SK-N-SH (cell line): ENCODE measurements at regions not wholly inside any gene's neighbourhood (a gene's known extent, or its start where the extent isn't known, plus 50 kb on each side); places are given as distances from the start of the nearest gene placed in this dataset.

Source experiments
- CTCF ChIA-PET: fragments of 300-600, 350-600 bp; formaldehyde crosslinking; extraction: SDS; loops from one replicate; lab custom pipeline; 2021; lab: Yijun Ruan, JAX
- POLR2A ChIA-PET: fragments of 350-600 bp; sonication (Branson Sonifier 250); formaldehyde crosslinking; extraction: SDS; loops from one replicate; lab custom pipeline; 2020; ENCODE audit warnings: antibody characterized with exemption, inconsistent platforms; lab: Yijun Ruan, JAX
- DNase-seq: peaks from one replicate; pipeline ENCODE4 v3.0.0; 2012
- H2AFZ ChIP-seq: fragments of 200-600 bp; sonication (generic); 2 replicates; pipeline ENCODE4 v1.8.1; 2016; ENCODE audit warnings: antibody characterized with exemption, mild to moderate bottlenecking, low read depth
- H3F3A ChIP-seq: fragments of 200-600 bp; sonication (generic); replicated peaks from 2 replicates; pipeline ENCODE3; 2016; ENCODE audit warnings: antibody characterized with exemption, mild to moderate bottlenecking; ENCODE audit not compliant: insufficient read depth
- H3K27ac ChIP-seq, 2 experiments: fragments of 200-500 bp in 1 of 2; fragments of 200-600 bp in 1 of 2; sonication (Bioruptor generic) in 1 of 2; sonication (generic), shearing (Covaris generic) in 1 of 2; 2 replicates each; pipeline versions ENCODE4 v1.5.1 to v1.6.1; 2014 to 2016; ENCODE audit warnings: low read depth in 2 of 2, inconsistent platforms in 1 of 2, low read length in 1 of 2, mild to moderate bottlenecking in 1 of 2, mixed read lengths in 1 of 2
- H3K27me3 ChIP-seq: fragments of 200-600 bp; sonication (generic), shearing (Covaris generic); 2 replicates; pipeline ENCODE4 v1.6.1; 2016; ENCODE audit warnings: mixed run types; ENCODE audit not compliant: insufficient read depth
- H3K36me3 ChIP-seq, 2 experiments: fragments of 200-500 bp in 1 of 2; fragments of 200-600 bp in 1 of 2; sonication (Bioruptor generic) in 1 of 2; sonication (generic) in 1 of 2; replicated peaks in 1 of 2; 2 replicates each; pipeline versions ENCODE3 to v1.5.1; 2014 to 2016; ENCODE audit warnings: low read length in 1 of 2, mild to moderate bottlenecking in 1 of 2; ENCODE audit not compliant: insufficient read depth in 2 of 2, control insufficient read depth in 1 of 2
- H3K4me1 ChIP-seq, 2 experiments: fragments of 200-500 bp in 1 of 2; fragments of 200-600 bp in 1 of 2; sonication (Bioruptor generic) in 1 of 2; sonication (generic), shearing (Covaris generic) in 1 of 2; 2 replicates each; pipeline versions ENCODE4 v1.5.1 to v1.6.1; 2014 to 2016; ENCODE audit warnings: low read depth in 1 of 2, low read length in 1 of 2, mixed run types in 1 of 2; ENCODE audit not compliant: insufficient read depth in 2 of 2, control insufficient read depth in 1 of 2
- H3K4me2 ChIP-seq: fragments of 200-600 bp; sonication (generic), shearing (Covaris generic); 2 replicates; pipeline ENCODE4 v1.6.1; 2017; ENCODE audit warnings: mixed run types
- H3K4me3 ChIP-seq, 2 experiments: fragments of 200-500 bp in 1 of 2; fragments of 200-600 bp in 1 of 2; sonication (Bioruptor generic) in 1 of 2; sonication (generic), shearing (Covaris generic) in 1 of 2; 2 replicates each; pipeline versions ENCODE4 v1.5.1 to v1.8.1; 2014 to 2016; ENCODE audit warnings: low read depth in 2 of 2, inconsistent platforms in 1 of 2, low read length in 1 of 2, mild to moderate bottlenecking in 1 of 2, mixed read lengths in 1 of 2, moderate library complexity in 1 of 2
- H3K79me2 ChIP-seq: fragments of 200-600 bp; sonication (generic); 2 replicates; pipeline ENCODE4 v1.8.1; 2017; ENCODE audit warnings: mild to moderate bottlenecking; ENCODE audit not compliant: insufficient read depth
- H3K9ac ChIP-seq: fragments of 200-600 bp; sonication (generic); 2 replicates; pipeline ENCODE4 v1.6.1; 2017; ENCODE audit warnings: mixed run types
- H3K9me2 ChIP-seq: fragments of 200-600 bp; sonication (generic); 2 replicates; pipeline ENCODE4 v1.6.1; 2017; ENCODE audit warnings: mixed run types
- H3K9me3 ChIP-seq: fragments of 200-600 bp; sonication (generic); 2 replicates; pipeline ENCODE4 v1.6.1; 2017; ENCODE audit warnings: mixed run types, mild to moderate bottlenecking, moderate library complexity
- H4K20me1 ChIP-seq: fragments of 200-600 bp; sonication (generic); 2 replicates; pipeline ENCODE4 v1.6.1; 2017; ENCODE audit warnings: mild to moderate bottlenecking, mixed run types; ENCODE audit not compliant: insufficient read depth
- CHD2 ChIP-seq: fragments of 150-350 bp; IDR thresholded peaks from 2 replicates; pipeline ENCODE4 v1.6.1; 2018; ENCODE audit warnings: low read length; ENCODE audit not compliant: partially characterized antibody
- EP300 ChIP-seq, 2 experiments: IDR thresholded peaks; 2 replicates each; pipeline versions ENCODE4 v1.4.0 to v1.6.1; 2012; ENCODE audit warnings: borderline replicate concordance in 1 of 2, low read depth in 1 of 2, low read length in 1 of 2
- EZH2phosphoT487 ChIP-seq: fragments of 200-600 bp; sonication (generic); IDR thresholded peaks from 2 replicates; pipeline ENCODE4 v1.6.1; 2017; ENCODE audit warnings: low read depth, mixed run types, mild to moderate bottlenecking, antibody characterized with exemption, moderate library complexity, borderline replicate concordance
- FOXJ3 ChIP-seq: sonication (generic); formaldehyde crosslinking; IDR thresholded peaks from 2 replicates; pipeline ENCODE4 v1.5.1; 2020; ENCODE audit warnings: mild to moderate bottlenecking, missing genetic modification reagents
- FOXM1 ChIP-seq: IDR thresholded peaks from 2 replicates; pipeline ENCODE4 v1.4.0; 2012; ENCODE audit warnings: low read depth, mild to moderate bottlenecking
- NRF1 ChIP-seq: IDR thresholded peaks from 2 replicates; pipeline ENCODE4 v1.6.1; 2012; ENCODE audit warnings: low read depth, mild to moderate bottlenecking, low read length
- SIN3A ChIP-seq: IDR thresholded peaks from 2 replicates; pipeline ENCODE4 v1.6.1; 2012; ENCODE audit warnings: low read depth, mild to moderate bottlenecking, low read length, moderate library complexity, borderline replicate concordance
- WGBS: methylation state at CpG from one replicate; pipeline ENCODE4 v1.1.6; 2017; ENCODE audit warnings: low lambda C conversion rate; 5-methylcytosine and 5-hydroxymethylcytosine counted together
- TF ChIP-seq, protein P1 (sequence below): fragments of 150-350 bp; IDR thresholded peaks from 2 replicates; pipeline ENCODE4 v1.6.1; 2017; ENCODE audit warnings: antibody characterized with exemption, low read length, low read depth, borderline replicate concordance
- TF ChIP-seq, protein P2 (sequence below): IDR thresholded peaks from 2 replicates; pipeline ENCODE4 v1.4.0; 2012; ENCODE audit warnings: low read depth
- TF ChIP-seq, protein P3 (sequence below): fragments of 200-600 bp; sonication (generic); IDR thresholded peaks from 2 replicates; pipeline ENCODE4 v1.6.1; 2017; ENCODE audit warnings: antibody characterized with exemption, mild to moderate bottlenecking, moderate library complexity
- TF ChIP-seq, protein P4 (sequence below): IDR thresholded peaks from 2 replicates; pipeline ENCODE4 v1.6.1; 2012; ENCODE audit warnings: mild to moderate bottlenecking, low read depth, low read length, moderate library complexity
- TF ChIP-seq, protein P5 (sequence below): IDR thresholded peaks from 2 replicates; pipeline ENCODE4 v1.4.0; 2012; ENCODE audit warnings: low read depth, borderline replicate concordance

DNA sequence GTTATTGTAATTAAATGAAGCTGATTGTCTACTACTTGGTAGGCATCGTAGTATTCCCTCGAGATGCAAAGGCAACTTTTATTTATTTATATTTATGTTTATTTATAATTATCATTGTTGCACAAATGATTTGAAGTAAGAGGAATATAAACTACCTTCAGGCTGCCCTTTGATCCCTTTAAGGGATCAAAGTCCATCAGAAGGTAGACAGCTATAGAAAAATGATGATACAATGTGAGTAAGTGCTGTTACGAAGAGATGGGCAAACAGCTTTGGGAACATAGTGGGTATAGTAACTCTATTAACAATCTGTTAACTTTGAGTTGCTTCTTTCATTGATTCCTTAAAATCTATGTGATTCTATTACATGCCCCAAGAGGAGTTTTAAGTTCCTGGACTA, 512.8 kb upstream of the CITED2 start:
- ChIA-PET POLR2A (no interaction called here), CTCF (interaction anchor here (1.7 kb wide), 1 partner anchor 518 kb away, joined by 5 read pairs; no protein-coding TSS in a partner anchor)
- DNase-seq = no peak
- Histone ChIP-seq H3K79me2 (no peaks in the 10 kb centered on the region), H3K27ac (no peak overlapping the region), H3K9me2 (no peaks in the 10 kb centered on the region), H3K36me3 (no peaks in the 10 kb centered on the region), H3K4me1 (peaks cover 0 to 25% of the 10 kb centered on the region in 2 experiments; a peak in 3 of 4 replicates), H3K4me2 (no peak overlapping the region), H3K4me3 (no peak overlapping the region), H3F3A (peaks cover 16% of the 10 kb centered on the region), H2AFZ (peak overlapping the region; percentile 46; the same call in 1 of the 2 replicates), H3K9me3 (no peaks in the 10 kb centered on the region), H3K27me3 (no peaks in the 10 kb centered on the region), H3K9ac (no peak overlapping the region), H4K20me1 (no peaks in the 10 kb centered on the region)
- 92% methylated on average over 3 of the region's 3 CpGs for WGBS
- TF ChIP-seq, protein P1, sequence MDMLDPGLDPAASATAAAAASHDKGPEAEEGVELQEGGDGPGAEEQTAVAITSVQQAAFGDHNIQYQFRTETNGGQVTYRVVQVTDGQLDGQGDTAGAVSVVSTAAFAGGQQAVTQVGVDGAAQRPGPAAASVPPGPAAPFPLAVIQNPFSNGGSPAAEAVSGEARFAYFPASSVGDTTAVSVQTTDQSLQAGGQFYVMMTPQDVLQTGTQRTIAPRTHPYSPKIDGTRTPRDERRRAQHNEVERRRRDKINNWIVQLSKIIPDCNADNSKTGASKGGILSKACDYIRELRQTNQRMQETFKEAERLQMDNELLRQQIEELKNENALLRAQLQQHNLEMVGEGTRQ = no peak
- TF ChIP-seq, protein P2, sequence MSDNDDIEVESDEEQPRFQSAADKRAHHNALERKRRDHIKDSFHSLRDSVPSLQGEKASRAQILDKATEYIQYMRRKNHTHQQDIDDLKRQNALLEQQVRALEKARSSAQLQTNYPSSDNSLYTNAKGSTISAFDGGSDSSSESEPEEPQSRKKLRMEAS = no peak
- TF ChIP-seq, protein P3, sequence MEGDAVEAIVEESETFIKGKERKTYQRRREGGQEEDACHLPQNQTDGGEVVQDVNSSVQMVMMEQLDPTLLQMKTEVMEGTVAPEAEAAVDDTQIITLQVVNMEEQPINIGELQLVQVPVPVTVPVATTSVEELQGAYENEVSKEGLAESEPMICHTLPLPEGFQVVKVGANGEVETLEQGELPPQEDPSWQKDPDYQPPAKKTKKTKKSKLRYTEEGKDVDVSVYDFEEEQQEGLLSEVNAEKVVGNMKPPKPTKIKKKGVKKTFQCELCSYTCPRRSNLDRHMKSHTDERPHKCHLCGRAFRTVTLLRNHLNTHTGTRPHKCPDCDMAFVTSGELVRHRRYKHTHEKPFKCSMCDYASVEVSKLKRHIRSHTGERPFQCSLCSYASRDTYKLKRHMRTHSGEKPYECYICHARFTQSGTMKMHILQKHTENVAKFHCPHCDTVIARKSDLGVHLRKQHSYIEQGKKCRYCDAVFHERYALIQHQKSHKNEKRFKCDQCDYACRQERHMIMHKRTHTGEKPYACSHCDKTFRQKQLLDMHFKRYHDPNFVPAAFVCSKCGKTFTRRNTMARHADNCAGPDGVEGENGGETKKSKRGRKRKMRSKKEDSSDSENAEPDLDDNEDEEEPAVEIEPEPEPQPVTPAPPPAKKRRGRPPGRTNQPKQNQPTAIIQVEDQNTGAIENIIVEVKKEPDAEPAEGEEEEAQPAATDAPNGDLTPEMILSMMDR = no peak
- TF ChIP-seq CHD2 (no peak), SIN3A (no peak), EZH2phosphoT487 (no peak), EP300 (IDR thresholded peaks at IDR 0.05; ENCODE audit: borderline replicate concordance in 1 of 2, low read depth in 1 of 2, low read length in 1 of 2) (no peak), FOXM1 (no peak), NRF1 (no peak), FOXJ3 (CRISPR knock-in tag) (no peak)
- TF ChIP-seq, protein P4, sequence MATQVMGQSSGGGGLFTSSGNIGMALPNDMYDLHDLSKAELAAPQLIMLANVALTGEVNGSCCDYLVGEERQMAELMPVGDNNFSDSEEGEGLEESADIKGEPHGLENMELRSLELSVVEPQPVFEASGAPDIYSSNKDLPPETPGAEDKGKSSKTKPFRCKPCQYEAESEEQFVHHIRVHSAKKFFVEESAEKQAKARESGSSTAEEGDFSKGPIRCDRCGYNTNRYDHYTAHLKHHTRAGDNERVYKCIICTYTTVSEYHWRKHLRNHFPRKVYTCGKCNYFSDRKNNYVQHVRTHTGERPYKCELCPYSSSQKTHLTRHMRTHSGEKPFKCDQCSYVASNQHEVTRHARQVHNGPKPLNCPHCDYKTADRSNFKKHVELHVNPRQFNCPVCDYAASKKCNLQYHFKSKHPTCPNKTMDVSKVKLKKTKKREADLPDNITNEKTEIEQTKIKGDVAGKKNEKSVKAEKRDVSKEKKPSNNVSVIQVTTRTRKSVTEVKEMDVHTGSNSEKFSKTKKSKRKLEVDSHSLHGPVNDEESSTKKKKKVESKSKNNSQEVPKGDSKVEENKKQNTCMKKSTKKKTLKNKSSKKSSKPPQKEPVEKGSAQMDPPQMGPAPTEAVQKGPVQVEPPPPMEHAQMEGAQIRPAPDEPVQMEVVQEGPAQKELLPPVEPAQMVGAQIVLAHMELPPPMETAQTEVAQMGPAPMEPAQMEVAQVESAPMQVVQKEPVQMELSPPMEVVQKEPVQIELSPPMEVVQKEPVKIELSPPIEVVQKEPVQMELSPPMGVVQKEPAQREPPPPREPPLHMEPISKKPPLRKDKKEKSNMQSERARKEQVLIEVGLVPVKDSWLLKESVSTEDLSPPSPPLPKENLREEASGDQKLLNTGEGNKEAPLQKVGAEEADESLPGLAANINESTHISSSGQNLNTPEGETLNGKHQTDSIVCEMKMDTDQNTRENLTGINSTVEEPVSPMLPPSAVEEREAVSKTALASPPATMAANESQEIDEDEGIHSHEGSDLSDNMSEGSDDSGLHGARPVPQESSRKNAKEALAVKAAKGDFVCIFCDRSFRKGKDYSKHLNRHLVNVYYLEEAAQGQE = no peak
- TF ChIP-seq, protein P5, sequence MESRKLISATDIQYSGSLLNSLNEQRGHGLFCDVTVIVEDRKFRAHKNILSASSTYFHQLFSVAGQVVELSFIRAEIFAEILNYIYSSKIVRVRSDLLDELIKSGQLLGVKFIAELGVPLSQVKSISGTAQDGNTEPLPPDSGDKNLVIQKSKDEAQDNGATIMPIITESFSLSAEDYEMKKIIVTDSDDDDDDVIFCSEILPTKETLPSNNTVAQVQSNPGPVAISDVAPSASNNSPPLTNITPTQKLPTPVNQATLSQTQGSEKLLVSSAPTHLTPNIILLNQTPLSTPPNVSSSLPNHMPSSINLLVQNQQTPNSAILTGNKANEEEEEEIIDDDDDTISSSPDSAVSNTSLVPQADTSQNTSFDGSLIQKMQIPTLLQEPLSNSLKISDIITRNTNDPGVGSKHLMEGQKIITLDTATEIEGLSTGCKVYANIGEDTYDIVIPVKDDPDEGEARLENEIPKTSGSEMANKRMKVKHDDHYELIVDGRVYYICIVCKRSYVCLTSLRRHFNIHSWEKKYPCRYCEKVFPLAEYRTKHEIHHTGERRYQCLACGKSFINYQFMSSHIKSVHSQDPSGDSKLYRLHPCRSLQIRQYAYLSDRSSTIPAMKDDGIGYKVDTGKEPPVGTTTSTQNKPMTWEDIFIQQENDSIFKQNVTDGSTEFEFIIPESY = no peak
